Stomach (tissue), 4 donors: ENCODE measurements at regions not wholly inside any gene's neighbourhood (a gene's known extent, or its start where the extent isn't known, plus 50 kb on each side); places are given as distances from the start of the nearest gene placed in this dataset.

Experiments
- EP300 ChIP-seq: sonication (generic); formaldehyde crosslinking; IDR thresholded peaks from one replicate; pipeline ENCODE4 v1.6.1; 2017; ENCODE audit warnings: antibody characterized with exemption
- POLR2A ChIP-seq, 4 donors: fragments of 450-650 bp; IDR thresholded peaks; one replicate each; pipeline ENCODE4 v1.6.1; 2016; ENCODE audit warnings: antibody characterized with exemption in 4 of 4, control low read depth in 2 of 4, mild to moderate bottlenecking in 1 of 4, moderate library complexity in 1 of 4

- TF ChIP-seq EP300 (no peak), POLR2A (IDR thresholded peaks at IDR 0.05) (no peak)
Measured at GRCh38 chr6:91288741-91289140, 701.9 kb upstream of the MAP3K7 start.
